SK-N-SH treated with all-trans-retinoic acid at 6 μM for 48 hours (cell line): ENCODE measurements at regions not wholly inside any gene's neighbourhood (a gene's known extent, or its start where the extent isn't known, plus 50 kb on each side); places are given as distances from the start of the nearest gene placed in this dataset.

ENCODE experiments used
- ARNTL ChIP-seq: fragments of 450-650 bp; formaldehyde crosslinking; IDR thresholded peaks from 2 replicates; pipeline ENCODE4 v1.5.0; 2020; ENCODE audit warnings: low read depth, mild to moderate bottlenecking, moderate library complexity, borderline replicate concordance
- CREB5 ChIP-seq: fragments of 250-450 bp; sonication (Bioruptor Pico); IDR thresholded peaks from 2 replicates; pipeline ENCODE4 v1.5.1; 2020; ENCODE audit warnings: low read depth, mild to moderate bottlenecking, moderate library complexity
- GLIS3 ChIP-seq: fragments of 250-450 bp; sonication (Bioruptor Pico); IDR thresholded peaks from 2 replicates; pipeline ENCODE4 v1.5.0; 2020; ENCODE audit warnings: mild to moderate bottlenecking, moderate library complexity
- ISL1 ChIP-seq: fragments of 250-450 bp; sonication (Bioruptor Pico); IDR thresholded peaks from 2 replicates; pipeline ENCODE4 v2.1.2; 2022; ENCODE audit warnings: mild to moderate bottlenecking, moderate library complexity
- PATZ1 ChIP-seq: fragments of 250-450 bp; sonication (Bioruptor Pico); IDR thresholded peaks from 2 replicates; pipeline ENCODE4 v1.8.0; 2020; ENCODE audit warnings: mild to moderate bottlenecking, moderate library complexity, borderline replicate concordance
- PPARA ChIP-seq: fragments of 250-450 bp; sonication (Bioruptor Pico); IDR thresholded peaks from 2 replicates; pipeline ENCODE4 v1.5.0; 2020; ENCODE audit warnings: mild to moderate bottlenecking, borderline replicate concordance
- ZFP3 ChIP-seq: fragments of 250-450 bp; sonication (Bioruptor Pico); IDR thresholded peaks from 2 replicates; pipeline ENCODE4 v1.5.0; 2020; ENCODE audit warnings: mild to moderate bottlenecking, moderate library complexity
- ZFP30 ChIP-seq: fragments of 450-650 bp; formaldehyde crosslinking; IDR thresholded peaks from 2 replicates; pipeline ENCODE4 v1.5.0; 2022; ENCODE audit warnings: mild to moderate bottlenecking, moderate library complexity
- ZNF70 ChIP-seq: fragments of 450-650 bp; formaldehyde crosslinking; IDR thresholded peaks from 2 replicates; pipeline ENCODE4 v1.5.0; 2020; ENCODE audit warnings: mild to moderate bottlenecking, moderate library complexity
- ZNF8 ChIP-seq: fragments of 450-650 bp; formaldehyde crosslinking; IDR thresholded peaks from 2 replicates; pipeline ENCODE4 v1.5.0; 2020; ENCODE audit warnings: mild to moderate bottlenecking, moderate library complexity

GRCh38 chr5:57561231-57561842 lies 78.7 kb upstream of the ACTBL2 start:
- TF ChIP-seq ZFP30 (CRISPR knock-in tag) (no peak), ISL1 (CRISPR knock-in tag) (no peak), CREB5 (CRISPR knock-in tag) (no peak), PATZ1 (no peak), ARNTL (CRISPR knock-in tag) (no peak), ZNF70 (CRISPR knock-in tag) (no peak), PPARA (no peak), ZNF8 (CRISPR knock-in tag) (no peak), ZFP3 (CRISPR knock-in tag) (no peak), GLIS3 (CRISPR knock-in tag) (no peak)
